ENCODE measurements at regions not wholly inside any gene's neighbourhood (a gene's known extent, or its start where the extent isn't known, plus 50 kb on each side); places are given as distances from the start of the nearest gene placed in this dataset.
A peak's percentile ranks its signal among the peaks of the same experiment; 100 is the strongest.
"Not testable (repeated sequence)": the region's sequence is repeated elsewhere in the genome, so short reads cannot be mapped to it uniquely, and the experiment has no call there.

DNA sequence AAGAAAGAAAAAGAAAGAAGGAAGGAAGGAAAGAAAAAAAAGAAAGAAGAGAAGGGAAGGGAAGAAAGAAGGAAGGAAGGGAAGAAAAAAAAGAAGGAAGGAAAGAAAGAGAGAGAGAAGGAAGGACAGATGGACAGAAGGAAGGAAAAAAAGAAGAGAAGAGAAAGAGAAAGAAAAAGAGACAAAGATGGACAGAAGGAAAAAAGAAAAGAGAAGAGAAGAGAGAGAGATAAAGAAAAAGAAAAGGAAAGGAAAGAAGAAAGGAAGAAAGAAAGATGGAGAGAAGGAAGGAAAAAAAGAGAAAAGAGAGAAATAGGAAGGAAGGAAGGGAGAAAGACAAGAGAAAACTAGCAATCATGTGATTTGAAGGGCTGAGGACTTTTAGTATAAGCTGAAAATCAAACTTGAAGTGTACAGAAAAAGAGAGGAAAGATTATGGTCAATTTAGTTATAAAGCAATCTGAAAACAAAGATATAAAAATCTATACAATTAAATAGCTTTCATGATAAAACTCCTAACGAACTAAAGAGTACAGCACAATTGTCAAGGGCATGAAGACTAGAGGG lies 115.3 kb downstream of the LTN1 start:
- DNase-seq: no peak

DNA sequence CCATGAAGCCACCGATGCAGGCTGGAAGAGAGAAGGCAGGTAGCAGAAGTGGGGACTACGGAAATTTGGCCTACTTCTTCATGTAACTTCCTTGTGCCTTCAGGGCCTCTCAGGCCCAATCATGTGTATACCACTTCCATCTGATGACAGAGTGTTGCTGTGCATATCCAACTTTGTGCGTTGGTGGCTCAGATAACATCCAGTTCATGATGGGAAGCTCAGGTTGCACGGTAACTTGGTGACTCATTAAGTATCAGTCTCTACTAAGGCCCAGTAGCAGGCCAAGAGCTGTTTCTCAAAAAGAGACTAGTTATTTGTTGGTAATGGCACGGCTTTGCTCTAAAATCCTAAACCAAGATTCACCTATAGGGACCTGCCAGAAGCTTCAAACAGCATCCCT lies 117.6 kb downstream of the LTN1 start:
- no peak for DNase-seq

DNA sequence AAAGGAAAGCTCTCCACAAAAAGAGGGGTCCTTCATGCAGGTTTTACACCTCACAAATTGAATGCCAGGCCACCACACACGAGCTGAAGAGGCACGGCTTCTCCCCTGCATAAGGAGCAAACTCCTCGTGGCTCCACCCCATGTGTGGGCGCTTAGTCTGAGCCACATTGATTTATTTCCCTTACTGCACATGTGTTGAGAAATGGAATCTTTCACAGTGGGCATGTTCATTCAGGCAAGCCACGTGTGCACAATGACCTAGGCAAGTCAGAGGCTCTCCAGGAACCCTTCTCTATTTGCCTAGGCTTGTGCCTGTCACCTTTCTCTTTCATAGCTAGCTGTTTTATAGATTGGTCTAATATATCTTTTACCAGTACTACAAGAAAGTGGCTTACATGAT lies 120.5 kb downstream of the LTN1 start:
- DNase-seq: no peak

DNA sequence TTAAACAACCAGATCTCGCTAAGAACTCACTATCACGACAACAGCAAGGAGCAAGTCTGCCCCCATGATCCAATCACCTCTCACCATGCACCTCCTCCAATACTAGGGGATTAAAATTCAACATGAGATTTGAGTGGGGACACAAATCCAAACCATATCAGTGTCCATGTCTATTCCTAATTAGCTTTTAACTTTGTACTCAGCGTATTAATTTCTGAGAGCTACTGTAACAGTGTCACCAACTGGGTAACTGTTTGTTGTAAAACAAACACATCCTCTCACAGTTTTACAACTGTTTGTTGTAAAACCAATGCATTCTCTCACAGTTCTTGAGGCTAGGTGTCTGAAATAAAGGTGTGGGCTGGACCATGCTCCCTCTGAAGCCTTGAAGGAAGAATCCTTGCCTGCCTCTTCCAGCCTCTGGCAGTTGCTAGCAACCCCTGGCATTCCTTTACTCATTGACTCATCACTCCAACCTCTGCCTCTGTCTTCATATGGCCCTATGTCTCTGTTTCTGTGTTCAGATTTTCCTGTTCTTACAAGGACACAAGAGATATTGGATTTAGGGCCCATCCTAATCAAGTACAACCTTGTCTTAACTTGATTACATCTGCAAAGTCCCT lies 121.2 kb downstream of the LTN1 start:
- DNase-seq: no peak

- no peak for DNase-seq
Observed at GRCh38 chr21:28867401-28867800, 125.3 kb downstream of the LTN1 start.

GRCh38 chr21:28865488-28866186 lies 127.0 kb downstream of the LTN1 start:
- no peak for DNase-seq

DNA sequence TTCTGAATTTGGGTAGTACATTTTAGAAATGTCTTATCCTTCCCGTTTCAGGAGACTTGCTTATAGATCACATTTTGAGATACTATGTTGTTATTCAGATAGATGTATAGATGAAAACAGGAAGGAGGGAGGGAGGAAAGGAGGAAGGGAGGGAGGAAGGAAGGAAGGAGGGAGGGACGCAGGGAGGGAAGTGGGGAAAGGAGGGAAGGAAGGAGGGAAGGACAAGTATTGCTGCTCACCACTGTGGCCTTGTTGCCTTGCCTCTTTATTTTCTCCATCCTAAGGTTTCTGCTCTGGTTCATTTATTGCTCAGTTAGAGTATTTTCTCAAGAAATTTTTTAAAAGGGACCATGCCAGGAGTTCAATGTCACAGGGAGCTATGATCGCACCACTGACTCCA lies 134.3 kb downstream of the LTN1 start:
- DNase-seq: no peak

GRCh38 chr21:28857752-28858151 lies 134.9 kb downstream of the LTN1 start:
- no peak for DNase-seq

DNA sequence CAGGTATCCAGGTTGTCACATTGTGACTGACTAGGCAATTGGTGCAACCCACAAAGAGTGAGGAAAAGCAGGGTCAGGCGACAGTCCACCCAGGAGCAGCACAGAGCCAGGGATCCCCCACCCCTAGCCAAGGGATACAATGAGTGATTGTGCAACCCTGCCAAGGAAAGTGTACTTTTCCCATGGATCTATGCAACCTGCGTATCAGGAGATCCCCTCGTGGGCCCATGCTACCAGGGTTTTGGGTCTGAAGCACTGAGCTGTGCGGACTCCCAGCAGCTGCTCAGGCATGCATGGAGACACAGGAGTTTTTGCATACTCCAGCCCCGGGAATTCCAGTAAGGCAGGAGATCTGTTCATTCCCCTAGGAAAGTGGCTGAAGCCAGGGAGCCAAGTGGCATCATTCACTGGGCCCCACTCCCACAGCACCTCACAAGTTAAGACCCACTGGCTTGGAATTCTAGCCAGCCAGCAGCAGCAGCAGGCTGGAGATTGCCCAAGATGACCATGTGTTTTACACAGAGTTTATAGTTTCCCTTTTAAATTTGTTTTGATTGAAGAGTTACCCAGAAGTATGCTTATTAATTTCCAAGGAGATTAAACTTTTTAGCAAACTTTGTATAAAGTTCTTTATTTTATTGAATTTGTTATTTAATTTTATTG lies 136.0 kb downstream of the LTN1 start:
- no peak for DNase-seq

DNA sequence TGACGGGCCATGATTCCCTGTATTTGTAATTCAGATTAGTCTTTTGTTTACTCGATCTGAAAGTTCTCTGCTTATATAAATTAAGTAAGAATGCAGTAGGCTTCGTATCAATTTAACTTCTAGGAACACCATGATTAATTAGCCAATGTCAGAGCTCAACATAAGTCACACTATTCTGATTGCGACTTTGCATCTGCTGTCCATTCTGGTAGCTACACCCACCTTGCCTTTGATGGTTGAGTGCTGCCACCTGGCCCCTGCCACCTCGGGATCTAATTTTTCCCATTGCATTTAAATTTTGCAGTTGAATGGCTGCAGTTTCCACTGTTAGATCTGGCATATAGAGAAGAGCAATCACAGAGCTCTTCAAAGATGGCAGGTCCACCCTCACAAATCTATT lies 140.0 kb downstream of the LTN1 start:
- DNase-seq: no peak

DNA sequence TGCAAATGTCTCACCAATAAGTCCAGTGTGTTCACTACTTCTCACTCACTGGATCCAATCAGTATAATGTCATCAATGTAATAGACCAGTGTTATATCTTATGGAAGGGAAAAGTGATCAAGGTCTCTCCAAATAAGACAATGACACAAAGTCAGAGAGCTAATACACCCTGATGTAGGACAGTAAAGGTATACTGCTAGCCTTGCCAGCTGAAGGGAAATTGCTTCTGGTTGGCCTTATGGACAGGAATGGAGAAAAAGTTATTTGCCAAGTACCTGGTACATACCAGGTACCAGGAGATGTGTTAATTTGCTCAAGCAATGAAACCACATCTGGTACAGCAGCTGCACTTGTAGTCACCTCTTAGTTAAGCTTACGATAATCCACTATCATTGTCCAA lies 141.0 kb downstream of the LTN1 start:
- DNase-seq: no peak

DNA sequence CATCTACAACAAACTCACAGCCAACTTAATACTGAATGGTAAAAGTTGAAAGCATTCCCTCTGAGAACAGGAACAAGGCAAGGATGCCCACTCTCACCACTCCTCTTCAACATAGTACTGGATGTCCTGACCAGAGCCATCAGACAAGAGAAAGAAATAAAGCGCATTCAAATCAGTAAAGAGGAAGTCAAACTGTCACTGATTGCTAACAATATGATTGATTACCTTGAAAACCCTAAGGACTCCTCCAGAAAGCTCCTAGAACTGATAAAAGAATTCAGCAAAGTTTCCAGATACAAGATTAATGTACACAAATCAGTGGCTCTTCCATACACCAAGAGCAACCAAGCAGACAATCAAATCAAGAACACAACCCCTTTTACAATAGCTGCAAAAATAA lies 153.4 kb downstream of the LTN1 start:
- DNase-seq: not testable (repeated sequence)

DNA sequence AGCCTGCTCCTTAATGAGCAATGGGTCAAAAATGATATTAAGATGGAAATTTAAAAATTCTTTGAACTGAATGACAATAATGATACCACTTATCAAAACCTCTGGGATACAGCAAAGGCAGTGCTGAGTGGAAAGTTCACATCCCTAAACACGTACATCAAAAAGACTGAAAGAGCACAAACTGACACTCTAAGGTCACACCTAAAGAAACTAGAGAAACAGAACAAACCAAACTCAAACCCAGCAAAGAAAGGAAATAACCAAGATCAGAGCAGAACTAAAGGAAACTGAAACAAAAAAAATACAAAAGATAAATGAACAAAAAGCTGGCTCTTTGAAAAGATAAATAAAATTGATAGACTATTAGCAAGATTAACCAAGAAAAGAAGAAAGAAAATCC lies 155.3 kb downstream of the LTN1 start:
- DNase-seq: peak in 1 of 2 donors; percentile 60

- peak; percentile 29 to 62 for DNase-seq
Observed at GRCh38 chr21:28836588-28836987, 156.1 kb downstream of the LTN1 start.

- no peak for DNase-seq
Observed at GRCh38 chr21:28834335-28835238, 158.1 kb downstream of the LTN1 start.

- DNase-seq: no peak
Observed at GRCh38 chr21:28833609-28834008, 159.1 kb downstream of the LTN1 start.

DNA sequence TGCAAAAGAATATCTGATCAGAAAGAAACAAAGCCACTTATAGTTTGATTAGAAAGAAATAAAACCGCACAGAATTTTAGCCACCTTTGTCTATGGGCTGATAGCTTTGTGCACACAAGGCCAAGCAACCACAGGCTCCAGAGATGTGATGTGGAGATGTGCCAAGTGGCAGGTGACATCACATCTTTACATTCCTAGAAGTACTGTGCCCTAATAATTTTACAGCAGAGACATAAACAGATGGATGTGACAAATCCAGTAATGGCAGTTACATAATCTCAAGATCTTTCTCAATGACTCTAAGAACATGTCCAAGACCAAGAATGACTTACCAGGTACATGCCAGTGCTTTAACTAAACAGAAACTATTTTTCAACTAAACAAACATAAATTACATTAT lies 159.5 kb downstream of the LTN1 start:
- no peak for DNase-seq

GRCh38 chr21:28832715-28833061 lies 160.0 kb downstream of the LTN1 start:
- DNase-seq: no peak

GRCh38 chr21:28832013-28832714 lies 160.5 kb downstream of the LTN1 start:
- peak in 1 of 2 donors; percentile 67 for DNase-seq

- no peak for DNase-seq
Observed at GRCh38 chr21:28828981-28829380, 163.7 kb downstream of the LTN1 start.

GRCh38 chr21:28828021-28828420 lies 164.7 kb downstream of the LTN1 start:
- DNase-seq: no peak

DNA sequence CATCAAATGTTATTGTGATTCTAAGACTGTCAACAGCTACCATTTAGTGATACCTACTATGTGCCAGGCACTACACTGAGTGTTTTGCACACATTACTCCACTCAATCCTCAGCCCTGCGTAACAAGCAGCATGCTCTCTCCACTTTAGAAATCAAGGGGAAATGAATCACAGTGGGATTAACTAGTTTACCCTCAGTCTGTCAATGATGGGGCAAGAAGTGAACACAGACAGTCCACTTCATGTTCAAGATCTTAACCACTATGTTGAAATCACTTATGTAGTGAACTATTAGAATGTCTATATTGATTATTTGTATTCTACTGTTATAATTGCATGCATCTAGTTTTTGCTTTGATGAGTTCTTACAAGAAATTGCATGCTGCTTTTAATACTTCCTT lies 165.3 kb downstream of the LTN1 start:
- DNase-seq: no peak
